Mesothelial cell of epicardium (in vitro differentiated cells): ENCODE measurements at regions not wholly inside any gene's neighbourhood (a gene's known extent, or its start where the extent isn't known, plus 50 kb on each side); places are given as distances from the start of the nearest gene placed in this dataset.
"Not testable (repeated sequence)": the region's sequence is repeated elsewhere in the genome, so short reads cannot be mapped to it uniquely, and the experiment has no call there.

Experiments used
- DNase-seq, 2 experiments: peaks; one replicate each; pipeline ENCODE4 v3.0.0; 2021; ENCODE audit warnings: low spot score in 2 of 2; ENCODE audit not compliant: unreplicated experiment in 2 of 2
- H3K27ac Mint-ChIP-seq: 2 replicates; pipeline ENCODE4 v1.8.0; 2021; ENCODE audit warnings: mixed read lengths
- H3K27me3 Mint-ChIP-seq: 2 replicates; pipeline ENCODE4 v1.8.0; 2021; ENCODE audit warnings: low read depth, mixed read lengths
- H3K36me3 Mint-ChIP-seq: 2 replicates; pipeline ENCODE4 v1.8.0; 2021; ENCODE audit warnings: mixed read lengths
- H3K4me1 Mint-ChIP-seq: 2 replicates; pipeline ENCODE4 v1.8.0; 2021; ENCODE audit warnings: mixed read lengths
- H3K4me3 Mint-ChIP-seq: 2 replicates; pipeline ENCODE4 v1.8.0; 2021; ENCODE audit warnings: mild to moderate bottlenecking, moderate library complexity, mixed read lengths
- H3K9me3 Mint-ChIP-seq: 2 replicates; pipeline ENCODE4 v1.8.0; 2021; ENCODE audit warnings: mixed read lengths
- TF ChIP-seq, protein P1 (sequence below): fragments of 200-600 bp; sonication (generic); IDR thresholded peaks from one replicate; pipeline ENCODE4 v1.5.0; 2021; ENCODE audit warnings: antibody characterized with exemption; ENCODE audit not compliant: unreplicated experiment

DNA sequence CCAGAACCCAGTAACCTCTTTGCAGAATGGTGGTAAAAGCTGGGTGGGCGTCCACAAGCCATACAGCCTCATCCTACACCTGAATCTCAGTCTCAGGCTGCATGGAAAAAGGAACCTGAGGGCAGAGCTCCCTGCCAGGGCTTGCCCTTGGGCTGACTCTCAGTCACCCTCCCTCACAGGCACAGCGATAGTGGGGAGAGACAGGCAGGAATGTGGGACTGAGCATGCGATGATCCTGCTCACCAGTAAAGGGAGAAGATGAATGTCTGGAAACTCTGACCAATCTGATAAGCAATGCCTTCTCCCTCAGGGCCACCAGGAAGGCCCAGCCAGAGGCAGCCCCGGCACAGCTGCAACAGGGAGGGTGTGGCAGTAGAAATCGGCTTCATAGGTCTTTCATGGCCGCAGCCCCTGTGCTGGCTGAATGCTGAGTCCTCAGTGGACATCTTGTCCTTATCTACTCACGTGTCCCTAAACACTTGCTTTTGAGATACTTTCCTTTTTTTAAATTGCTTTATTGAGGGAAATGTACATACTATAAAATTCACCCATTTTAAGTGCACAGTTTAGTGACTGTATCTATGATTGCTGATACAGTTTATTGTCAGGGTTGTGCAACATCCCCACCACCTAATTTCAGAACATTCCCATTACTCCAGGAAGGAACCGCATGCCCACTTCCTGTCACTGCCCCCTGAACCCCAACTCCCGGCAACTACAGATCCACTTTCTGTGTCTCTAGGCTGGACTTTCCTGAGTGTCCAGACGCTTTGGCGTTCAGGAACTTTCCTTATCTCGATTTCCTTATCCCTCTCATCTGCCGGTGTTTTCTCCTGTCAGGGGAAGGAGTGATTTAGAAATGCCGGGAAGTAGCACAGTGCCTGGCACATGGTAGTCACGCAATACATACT is 258.1 kb downstream of the PCNX1 start:
- H3K27me3 Mint-ChIP-seq: no peaks in the 10 kb centered on the region
- peaks cover 3% of the 10 kb centered on the region for H3K36me3 Mint-ChIP-seq
- TF ChIP-seq, protein P1, sequence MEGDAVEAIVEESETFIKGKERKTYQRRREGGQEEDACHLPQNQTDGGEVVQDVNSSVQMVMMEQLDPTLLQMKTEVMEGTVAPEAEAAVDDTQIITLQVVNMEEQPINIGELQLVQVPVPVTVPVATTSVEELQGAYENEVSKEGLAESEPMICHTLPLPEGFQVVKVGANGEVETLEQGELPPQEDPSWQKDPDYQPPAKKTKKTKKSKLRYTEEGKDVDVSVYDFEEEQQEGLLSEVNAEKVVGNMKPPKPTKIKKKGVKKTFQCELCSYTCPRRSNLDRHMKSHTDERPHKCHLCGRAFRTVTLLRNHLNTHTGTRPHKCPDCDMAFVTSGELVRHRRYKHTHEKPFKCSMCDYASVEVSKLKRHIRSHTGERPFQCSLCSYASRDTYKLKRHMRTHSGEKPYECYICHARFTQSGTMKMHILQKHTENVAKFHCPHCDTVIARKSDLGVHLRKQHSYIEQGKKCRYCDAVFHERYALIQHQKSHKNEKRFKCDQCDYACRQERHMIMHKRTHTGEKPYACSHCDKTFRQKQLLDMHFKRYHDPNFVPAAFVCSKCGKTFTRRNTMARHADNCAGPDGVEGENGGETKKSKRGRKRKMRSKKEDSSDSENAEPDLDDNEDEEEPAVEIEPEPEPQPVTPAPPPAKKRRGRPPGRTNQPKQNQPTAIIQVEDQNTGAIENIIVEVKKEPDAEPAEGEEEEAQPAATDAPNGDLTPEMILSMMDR: no peak
- H3K4me3 Mint-ChIP-seq: no peak overlapping the region
- H3K9me3 Mint-ChIP-seq: peaks cover 14% of the 10 kb centered on the region
- H3K4me1 Mint-ChIP-seq: peaks cover 24% of the 10 kb centered on the region
- peak in 1 of 2 experiments; percentile 39 for DNase-seq
- peak overlapping the region; percentile 57 for H3K27ac Mint-ChIP-seq

DNA sequence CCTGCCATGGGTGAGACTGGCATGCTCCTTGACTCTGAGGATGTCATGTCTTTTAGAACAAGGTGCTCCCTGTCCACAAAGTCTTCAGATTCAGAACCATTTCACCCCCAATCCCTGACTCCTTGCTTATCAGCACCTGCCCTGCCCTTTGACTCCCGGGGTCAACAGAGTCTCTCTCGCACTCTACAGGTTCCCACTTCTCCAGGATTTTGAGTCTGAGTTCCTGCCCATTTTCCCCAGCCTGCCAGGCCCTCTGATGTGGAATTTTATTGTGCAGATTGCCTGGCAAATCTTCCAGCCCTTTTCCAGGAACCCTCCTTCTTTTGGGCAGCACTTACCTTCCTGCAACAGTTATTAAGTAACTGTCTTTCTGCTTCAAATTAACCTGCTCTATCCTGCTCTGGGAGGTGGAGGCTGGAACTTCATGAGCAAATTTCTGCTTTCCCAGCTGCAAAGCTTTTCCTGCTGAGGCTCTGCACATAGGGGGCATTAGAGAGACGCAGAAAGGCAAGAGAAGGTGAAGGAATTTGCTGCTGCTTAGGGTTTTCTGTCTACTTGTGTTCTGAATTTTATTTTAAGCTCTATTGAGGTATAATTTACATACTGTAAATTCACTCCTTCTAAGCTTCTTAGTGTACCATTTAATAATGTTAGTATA is 259.1 kb downstream of the PCNX1 start:
- no peak for DNase-seq
- H3K27ac Mint-ChIP-seq: peak overlapping the region; percentile 57
- H3K36me3 Mint-ChIP-seq: no peaks in the 10 kb centered on the region
- peaks cover 3% of the 10 kb centered on the region for H3K27me3 Mint-ChIP-seq
- TF ChIP-seq, protein P1: no peak
- peaks cover 4% of the 10 kb centered on the region for H3K9me3 Mint-ChIP-seq
- peaks cover 24% of the 10 kb centered on the region for H3K4me1 Mint-ChIP-seq
- no peak overlapping the region for H3K4me3 Mint-ChIP-seq

GRCh38 chr14:71167325-71167950 is 260.2 kb downstream of the PCNX1 start:
- not testable (repeated sequence) for H3K36me3 Mint-ChIP-seq, H3K4me3 Mint-ChIP-seq, H3K27me3 Mint-ChIP-seq, H3K27ac Mint-ChIP-seq, DNase-seq, H3K9me3 Mint-ChIP-seq
- peaks cover 24% of the 10 kb centered on the region for H3K4me1 Mint-ChIP-seq

DNA sequence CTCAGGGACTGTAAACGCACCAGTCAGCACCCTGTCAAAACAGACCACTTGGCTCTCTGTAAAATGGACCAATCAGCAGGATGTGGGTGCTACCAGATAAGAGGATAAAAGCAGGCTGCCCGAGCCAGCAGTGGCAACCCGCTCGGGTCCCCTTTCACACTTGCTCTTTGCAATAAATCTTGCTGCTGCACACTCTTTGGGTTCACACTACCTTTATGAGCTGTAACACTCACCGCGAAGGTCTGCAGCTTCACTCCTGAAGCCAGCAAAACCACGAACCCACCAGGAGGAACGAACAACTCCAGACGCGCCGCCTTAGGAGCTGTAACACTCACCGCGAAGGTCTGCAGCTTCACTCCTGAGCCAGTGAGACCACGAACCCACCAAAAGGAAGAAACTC is 260.9 kb downstream of the PCNX1 start:
- not testable (repeated sequence) for H3K4me3 Mint-ChIP-seq, DNase-seq, H3K27ac Mint-ChIP-seq, H3K36me3 Mint-ChIP-seq, H3K9me3 Mint-ChIP-seq, H3K27me3 Mint-ChIP-seq
- peaks cover 24% of the 10 kb centered on the region for H3K4me1 Mint-ChIP-seq

DNA sequence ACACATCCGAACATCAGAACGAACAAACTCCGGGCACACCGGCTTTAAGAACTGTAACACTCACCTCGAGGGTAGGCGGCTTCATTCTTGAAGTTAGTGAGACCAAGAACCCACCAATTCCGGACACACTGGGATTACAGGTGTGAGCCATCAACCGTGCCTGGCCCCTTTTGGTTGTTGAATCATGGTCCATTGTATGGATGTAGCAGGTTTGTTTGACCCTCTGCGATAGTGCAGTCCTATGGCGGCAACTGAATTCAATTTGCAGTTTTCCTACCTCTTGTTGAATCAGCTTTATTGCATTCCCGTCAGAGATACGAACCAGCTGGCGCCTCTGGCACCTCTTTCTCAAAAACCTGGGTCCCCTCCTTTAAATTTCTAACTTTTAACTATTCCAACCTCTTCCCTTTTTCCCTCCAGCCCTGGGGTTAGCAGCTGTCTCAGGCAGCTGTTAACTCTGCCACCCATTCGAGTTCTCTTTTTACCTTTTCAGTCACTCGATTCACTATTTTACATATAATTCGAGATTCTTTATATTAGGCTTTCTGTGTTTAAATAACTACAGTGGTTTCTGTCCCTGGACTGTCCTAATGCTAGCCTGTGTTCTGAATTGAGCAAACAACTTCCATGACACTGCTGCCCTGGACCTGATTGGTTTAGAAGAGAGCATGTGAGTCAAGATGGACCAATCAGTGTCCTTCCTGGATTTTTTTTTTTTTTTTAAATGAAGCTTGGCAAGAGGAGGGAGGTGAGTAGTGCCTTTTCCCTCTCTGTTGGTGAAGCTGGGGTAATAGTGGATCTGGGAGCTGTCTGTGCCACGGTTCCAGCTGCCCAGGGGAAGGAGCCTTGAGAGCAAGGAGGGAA is 261.5 kb downstream of the PCNX1 start:
- TF ChIP-seq, protein P1: no peak
- Mint-ChIP-seq H3K4me1 (peaks cover 24% of the 10 kb centered on the region), H3K36me3 (no peaks in the 10 kb centered on the region), H3K27me3 (peaks cover 3% of the 10 kb centered on the region), H3K9me3 (no peaks in the 10 kb centered on the region), H3K4me3 (no peak overlapping the region), H3K27ac (no peak overlapping the region)
- no peak for DNase-seq

- DNase-seq: no peak
- Mint-ChIP-seq H3K27ac (no peak overlapping the region), H3K27me3 (peaks cover 3% of the 10 kb centered on the region), H3K9me3 (no peaks in the 10 kb centered on the region), H3K4me1 (peaks cover 20% of the 10 kb centered on the region), H3K4me3 (no peak overlapping the region), H3K36me3 (no peaks in the 10 kb centered on the region)
- TF ChIP-seq, protein P1: no peak
Measured at GRCh38 chr14:71169861-71170260, 262.6 kb downstream of the PCNX1 start.
